CD4-positive, alpha-beta memory T cell (primary cell): ENCODE measurements at regions not wholly inside any gene's neighbourhood (a gene's known extent, or its start where the extent isn't known, plus 50 kb on each side); places are given as distances from the start of the nearest gene placed in this dataset.

ENCODE experiments used
- CTCF ChIA-PET: fragments of 350-600 bp; sonication (Branson Sonifier 250); formaldehyde crosslinking; loops from one replicate; lab custom pipeline; 2021; ENCODE audit warnings: inconsistent platforms; ENCODE audit not compliant: partially characterized antibody; lab: Charles Lee
- POLR2A ChIA-PET: fragments of 350-600 bp; sonication (Branson Sonifier 250); formaldehyde crosslinking; loops from one replicate; lab custom pipeline; 2021; ENCODE audit not compliant: partially characterized antibody; lab: Charles Lee
- DNase-seq, 5 donors: peaks; one replicate each; pipeline versions ENCODE4 v3.0.0 to v3.0.0-alpha.2; 2020 to 2022; ENCODE audit warnings: mixed read lengths in 1 of 5
- H3K27ac ChIP-seq: one replicate; pipeline ENCODE4 v1.7.0; 2013; ENCODE audit warnings: low read depth, low read length
- H3K27me3 ChIP-seq: 2 replicates; pipeline ENCODE4 v1.7.0; 2013; ENCODE audit warnings: mild to moderate bottlenecking, low read length, moderate library complexity; ENCODE audit not compliant: insufficient read depth
- H3K36me3 ChIP-seq: 2 replicates; pipeline ENCODE4 v1.7.0; 2013; ENCODE audit warnings: mild to moderate bottlenecking, low read length, moderate library complexity; ENCODE audit not compliant: insufficient read depth
- H3K4me1 ChIP-seq: 2 replicates; pipeline ENCODE4 v1.7.0; 2013; ENCODE audit warnings: mild to moderate bottlenecking, low read length, moderate library complexity; ENCODE audit not compliant: insufficient read depth
- H3K4me3 ChIP-seq, 2 donors: one replicate each; pipeline ENCODE4 v1.7.0; 2013; ENCODE audit warnings: low read length in 2 of 2, mild to moderate bottlenecking in 1 of 2
- H3K9me3 ChIP-seq, 2 donors: one replicate each; pipeline ENCODE4 v1.7.0; 2013; ENCODE audit warnings: low read length in 2 of 2, control low read depth in 1 of 2; ENCODE audit not compliant: control insufficient read depth in 1 of 2
- H3K27ac Mint-ChIP-seq, 7 donors: one replicate each; pipeline ENCODE4 v1.8.0; 2020 to 2021; ENCODE audit warnings: mixed read lengths in 7 of 7, mild to moderate bottlenecking in 6 of 7, inconsistent platforms in 3 of 7, moderate library complexity in 3 of 7
- H3K27me3 Mint-ChIP-seq, 2 donors: one replicate each; pipeline ENCODE4 v1.8.0; 2020 to 2021; ENCODE audit warnings: mixed read lengths in 2 of 2
- H3K36me3 Mint-ChIP-seq, 2 donors: one replicate each; pipeline ENCODE4 v1.8.0; 2020 to 2021; ENCODE audit warnings: mixed read lengths in 2 of 2, inconsistent platforms in 1 of 2, mild to moderate bottlenecking in 1 of 2
- H3K4me1 Mint-ChIP-seq, 4 donors: one replicate each; pipeline ENCODE4 v1.8.0; 2020 to 2021; ENCODE audit warnings: mixed read lengths in 4 of 4, mild to moderate bottlenecking in 1 of 4
- H3K4me3 Mint-ChIP-seq, 8 donors: one replicate each; pipeline ENCODE4 v1.8.0; 2020 to 2021; ENCODE audit warnings: mixed read lengths in 8 of 8, mild to moderate bottlenecking in 7 of 8, moderate library complexity in 6 of 8, inconsistent platforms in 3 of 8
- H3K9me3 Mint-ChIP-seq, 8 donors: one replicate each; pipeline ENCODE4 v1.8.0; 2020 to 2021; ENCODE audit warnings: mixed read lengths in 8 of 8, mild to moderate bottlenecking in 5 of 8, inconsistent platforms in 3 of 8, moderate library complexity in 1 of 8
- intact Hi-C: fragments of 100-400 bp; cut with micrococcal nuclease; formaldehyde crosslinking; loops from one replicate; pipeline ENCODE4 v1.15.1; 2023

DNA sequence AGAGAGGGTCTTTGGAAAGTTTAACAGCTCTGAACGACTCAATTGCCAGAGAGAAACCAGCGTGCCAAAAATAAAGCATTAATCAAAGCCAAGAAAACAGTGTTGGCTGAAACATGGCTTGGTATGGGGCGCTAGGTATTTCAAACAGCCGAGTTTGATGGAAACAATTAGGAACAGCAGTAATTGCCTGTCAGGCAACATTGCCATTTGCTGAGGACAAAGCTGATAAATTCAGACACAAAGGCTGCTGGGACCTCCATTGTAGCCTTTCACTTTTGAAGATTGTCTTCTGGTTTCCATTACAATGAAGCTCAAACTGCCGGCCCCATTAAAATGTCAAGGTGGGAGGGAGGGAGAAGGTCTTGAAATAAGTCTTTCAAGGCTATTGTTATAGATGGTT is 125.4 kb upstream of the SPDL1 start:
- ChIA-PET POLR2A (no interaction called here), CTCF (no interaction called here)

GRCh38 chr5:169450464-169450863 is 133.1 kb upstream of the SPDL1 start:
- no peak overlapping the region for H3K4me3 ChIP-seq
- POLR2A ChIA-PET = no interaction called here
- Mint-ChIP-seq H3K27ac (no peak overlapping the region), H3K36me3 (no peaks in the 10 kb centered on the region), H3K4me3 (no peak overlapping the region), H3K9me3 (no peaks in the 10 kb centered on the region), H3K4me1 (no peaks in the 10 kb centered on the region), H3K27me3 (peaks cover 1% of the 10 kb centered on the region in 2 donors)
- H3K27ac ChIP-seq = no peak overlapping the region
- H3K9me3 ChIP-seq = no peaks in the 10 kb centered on the region
- no peaks in the 10 kb centered on the region for H3K4me1 ChIP-seq
- no peaks in the 10 kb centered on the region for H3K36me3 ChIP-seq
- no peak for DNase-seq
- CTCF ChIA-PET = no interaction called here
- intact Hi-C loops = no loop called here
- no peaks in the 10 kb centered on the region for H3K27me3 ChIP-seq

More for the DNA sequence above, 125.4 kb upstream of the SPDL1 start:
- H3K27me3 ChIP-seq = no peaks in the 10 kb centered on the region
- intact Hi-C loops = no loop called here
- H3K9me3 Mint-ChIP-seq = peaks cover 0 to 3% (median 0%) of the 10 kb centered on the region in 8 donors
- H3K27ac ChIP-seq = no peak overlapping the region
- H3K27me3 Mint-ChIP-seq = peaks cover 16 to 20% of the 10 kb centered on the region in 2 donors
- H3K4me1 Mint-ChIP-seq = no peaks in the 10 kb centered on the region
- no peaks in the 10 kb centered on the region for H3K36me3 Mint-ChIP-seq
- no peak overlapping the region for H3K27ac Mint-ChIP-seq
- DNase-seq = no peak
- no peaks in the 10 kb centered on the region for H3K36me3 ChIP-seq
- H3K4me3 ChIP-seq = no peak overlapping the region
- no peaks in the 10 kb centered on the region for H3K4me1 ChIP-seq
- H3K9me3 ChIP-seq = no peaks in the 10 kb centered on the region
- H3K4me3 Mint-ChIP-seq = no peak overlapping the region

- intact Hi-C loops = no loop called here
- Mint-ChIP-seq H3K4me3 (no peak overlapping the region), H3K4me1 (no peaks in the 10 kb centered on the region), H3K27ac (no peak overlapping the region), H3K9me3 (no peaks in the 10 kb centered on the region), H3K36me3 (no peaks in the 10 kb centered on the region), H3K27me3 (peaks cover 1% of the 10 kb centered on the region in 2 donors)
- Histone ChIP-seq H3K27me3 (no peaks in the 10 kb centered on the region), H3K36me3 (no peaks in the 10 kb centered on the region), H3K9me3 (no peaks in the 10 kb centered on the region), H3K4me3 (no peak overlapping the region), H3K27ac (no peak overlapping the region), H3K4me1 (no peaks in the 10 kb centered on the region)
- no peak for DNase-seq
- CTCF ChIA-PET = no interaction called here
- POLR2A ChIA-PET = no interaction called here
These were observed 134.7 kb upstream of the SPDL1 start for GRCh38 chr5:169448826-169449225.

DNA sequence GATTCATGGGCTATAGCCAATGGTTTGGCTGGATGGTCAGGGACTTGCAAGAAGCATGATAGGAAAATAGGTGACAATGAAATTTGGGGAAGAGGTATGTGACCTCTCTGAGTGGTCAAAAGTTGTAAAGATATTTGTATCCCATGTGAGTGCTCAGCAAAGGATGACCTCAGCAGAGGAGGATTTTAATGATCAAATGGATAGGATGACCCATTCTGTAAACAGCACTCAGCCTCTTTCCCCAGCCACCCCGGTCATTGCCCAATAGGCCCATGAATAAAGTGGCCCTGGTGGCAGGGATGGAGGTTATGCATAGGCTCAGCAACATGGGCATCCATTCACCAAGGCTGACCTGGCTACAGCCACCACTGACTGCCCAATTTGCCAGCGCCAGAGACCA is 138.4 kb upstream of the SPDL1 start:
- peaks cover 1 to 2% of the 10 kb centered on the region in 2 donors for H3K27me3 Mint-ChIP-seq
- intact Hi-C loops = no loop called here
- no peak overlapping the region for H3K27ac Mint-ChIP-seq
- POLR2A ChIA-PET = no interaction called here
- H3K4me1 Mint-ChIP-seq = no peaks in the 10 kb centered on the region
- CTCF ChIA-PET = no interaction called here
- no peak for DNase-seq
- no peaks in the 10 kb centered on the region for H3K36me3 ChIP-seq
- H3K27me3 ChIP-seq = no peaks in the 10 kb centered on the region
- no peaks in the 10 kb centered on the region for H3K9me3 Mint-ChIP-seq
- no peak overlapping the region for H3K4me3 ChIP-seq
- H3K9me3 ChIP-seq = no peaks in the 10 kb centered on the region
- H3K4me1 ChIP-seq = no peaks in the 10 kb centered on the region
- no peak overlapping the region for H3K4me3 Mint-ChIP-seq
- no peak overlapping the region for H3K27ac ChIP-seq
- H3K36me3 Mint-ChIP-seq = no peaks in the 10 kb centered on the region

DNA sequence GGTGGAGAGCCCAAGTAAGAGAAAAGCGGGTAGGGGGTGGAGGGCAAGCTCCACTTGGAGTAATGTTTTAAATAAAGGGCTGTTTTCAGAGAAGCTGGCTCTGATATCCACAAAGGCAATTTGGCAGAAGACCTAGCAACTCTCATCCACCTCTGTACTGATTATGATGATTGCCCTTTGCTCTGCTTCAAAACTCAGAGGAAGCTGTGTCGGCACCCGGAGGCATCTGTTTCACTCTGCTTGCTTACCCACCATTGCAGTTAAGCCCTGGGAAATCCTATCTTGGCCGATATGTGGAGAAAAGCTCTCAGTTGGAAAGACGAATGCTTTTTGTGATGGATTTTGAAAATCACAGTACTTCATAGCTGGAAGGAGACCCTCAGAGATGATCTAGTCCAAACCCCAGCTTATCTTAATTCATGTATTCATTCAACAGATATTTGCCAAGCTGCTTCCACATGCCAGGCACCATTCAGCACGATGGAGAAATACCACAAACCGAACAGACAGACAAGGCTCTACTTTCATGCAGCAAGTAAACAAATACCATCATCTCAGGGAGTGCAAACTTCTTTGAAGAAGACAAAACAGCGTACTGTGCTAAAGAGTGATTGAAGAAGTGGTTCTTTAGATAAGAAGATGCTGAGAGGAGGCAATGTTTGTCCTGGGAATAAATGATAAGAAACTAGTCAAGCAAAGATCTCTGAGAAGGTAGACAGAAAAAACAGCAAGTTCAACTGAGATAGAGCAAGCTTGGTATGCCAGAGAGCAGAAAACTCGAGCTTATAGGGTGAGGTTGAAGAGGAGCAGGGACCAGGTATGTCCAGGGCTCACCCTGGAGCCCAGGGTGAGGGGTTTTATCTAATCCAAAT is 140.4 kb upstream of the SPDL1 start:
- no peak for DNase-seq
- CTCF ChIA-PET = interaction anchor here (1.3 kb wide), 1 partner anchor 9 kb away, joined by 3 read pairs; no protein-coding TSS in a partner anchor
- no peak overlapping the region for H3K27ac Mint-ChIP-seq
- H3K36me3 Mint-ChIP-seq = no peaks in the 10 kb centered on the region
- peaks cover 6 to 8% of the 10 kb centered on the region in 2 donors for H3K27me3 Mint-ChIP-seq
- Histone ChIP-seq H3K36me3 (no peaks in the 10 kb centered on the region), H3K4me1 (no peaks in the 10 kb centered on the region), H3K27me3 (no peaks in the 10 kb centered on the region), H3K27ac (no peak overlapping the region), H3K9me3 (no peaks in the 10 kb centered on the region), H3K4me3 (no peak overlapping the region)
- intact Hi-C loops = no loop called here
- POLR2A ChIA-PET = no interaction called here
- peaks cover 0 to 2% (median 0%) of the 10 kb centered on the region in 8 donors for H3K9me3 Mint-ChIP-seq
- H3K4me3 Mint-ChIP-seq = no peak overlapping the region
- H3K4me1 Mint-ChIP-seq = no peaks in the 10 kb centered on the region

DNA sequence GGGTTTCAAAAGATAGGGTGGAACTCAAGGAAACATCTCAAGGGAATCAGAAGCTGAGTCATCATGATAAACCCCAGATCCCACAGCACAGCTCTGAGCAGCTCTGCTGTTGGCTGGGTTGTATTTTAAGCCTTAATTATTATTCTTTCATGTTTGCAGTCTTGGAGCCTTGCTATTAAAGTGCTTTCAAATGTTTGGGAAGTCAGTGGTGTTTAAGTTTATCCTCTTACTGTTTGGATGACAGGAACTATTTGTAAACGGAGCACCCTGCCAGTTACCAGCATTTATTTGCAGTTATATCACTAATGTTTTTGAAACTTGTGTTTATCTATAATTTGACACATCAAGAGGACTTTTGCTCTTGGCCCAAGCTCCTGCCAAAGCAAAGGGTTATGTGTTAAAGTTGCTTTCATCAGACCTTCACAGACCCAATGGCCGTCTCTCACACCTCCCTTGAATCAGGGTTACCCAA is 141.1 kb upstream of the SPDL1 start:
- no peak overlapping the region for H3K4me3 ChIP-seq
- ChIA-PET POLR2A (no interaction called here), CTCF (interaction anchor here (1.3 kb wide), 1 partner anchor 9 kb away, joined by 3 read pairs; no protein-coding TSS in a partner anchor)
- no peaks in the 10 kb centered on the region for H3K9me3 ChIP-seq
- intact Hi-C loops = no loop called here
- H3K36me3 ChIP-seq = no peaks in the 10 kb centered on the region
- Mint-ChIP-seq H3K4me3 (no peak overlapping the region), H3K27me3 (peaks cover 7 to 9% of the 10 kb centered on the region in 2 donors), H3K4me1 (no peaks in the 10 kb centered on the region), H3K36me3 (no peaks in the 10 kb centered on the region), H3K27ac (no peak overlapping the region), H3K9me3 (peaks cover 0 to 2% (median 0%) of the 10 kb centered on the region in 8 donors)
- DNase-seq = no peak
- H3K27ac ChIP-seq = no peak overlapping the region
- H3K27me3 ChIP-seq = no peaks in the 10 kb centered on the region
- H3K4me1 ChIP-seq = no peaks in the 10 kb centered on the region

GRCh38 chr5:169440107-169440705 is 139.3 kb upstream of the SLIT3 start:
- peaks cover 0 to 2% (median 0%) of the 10 kb centered on the region in 8 donors for H3K9me3 Mint-ChIP-seq
- intact Hi-C loops = no loop called here
- H3K36me3 ChIP-seq = no peaks in the 10 kb centered on the region
- no peaks in the 10 kb centered on the region for H3K36me3 Mint-ChIP-seq
- ChIA-PET CTCF (no interaction called here), POLR2A (no interaction called here)
- H3K27ac Mint-ChIP-seq = no peak overlapping the region
- no peaks in the 10 kb centered on the region for H3K9me3 ChIP-seq
- no peak overlapping the region for H3K4me3 ChIP-seq
- no peak for DNase-seq
- no peaks in the 10 kb centered on the region for H3K4me1 Mint-ChIP-seq
- H3K27me3 Mint-ChIP-seq = peaks cover 9 to 12% of the 10 kb centered on the region in 2 donors
- H3K4me1 ChIP-seq = no peaks in the 10 kb centered on the region
- H3K27me3 ChIP-seq = no peaks in the 10 kb centered on the region
- H3K27ac ChIP-seq = no peak overlapping the region
- no peak overlapping the region for H3K4me3 Mint-ChIP-seq
